Gastroesophageal sphincter (tissue), 4 donors: ENCODE measurements at regions not wholly inside any gene's neighbourhood (a gene's known extent, or its start where the extent isn't known, plus 50 kb on each side); places are given as distances from the start of the nearest gene placed in this dataset.

ENCODE experiments used
- ATAC-seq: fragments of 150-250 bp; one replicate; pipeline ENCODE4 v1.9.1; 2016; ENCODE audit warnings: mild to moderate bottlenecking, moderate library complexity
- H3K27ac ChIP-seq, 4 donors: fragments of 200-600 bp; sonication (generic) in 3 of 4; 1 replicate in 3 of 4; 2 replicates in 1 of 4; pipeline ENCODE4 v1.5.1; 2016 to 2019
- H3K27me3 ChIP-seq: fragments of 200-600 bp; sonication (generic); one replicate; pipeline ENCODE4 v1.5.1; 2019
- H3K36me3 ChIP-seq, 2 donors: fragments of 200-600 bp; sonication (generic); one replicate each; pipeline ENCODE4 v1.5.1; 2019; ENCODE audit warnings: control low read depth in 1 of 2
- H3K4me1 ChIP-seq, 3 donors: fragments of 200-600 bp; sonication (generic); 1 replicate in 2 of 3; 2 replicates in 1 of 3; pipeline ENCODE4 v1.5.1; 2016 to 2019; ENCODE audit warnings: control low read depth in 2 of 3
- H3K4me3 ChIP-seq, 2 donors: fragments of 200-600 bp; sonication (generic); one replicate each; pipeline ENCODE4 v1.5.1; 2019; ENCODE audit warnings: mild to moderate bottlenecking in 1 of 2, moderate library complexity in 1 of 2
- H3K9me3 ChIP-seq, 3 donors: fragments of 200-600 bp; sonication (generic); one replicate each; pipeline ENCODE4 v1.5.1; 2017 to 2019; ENCODE audit warnings: control low read depth in 2 of 3
- EP300 ChIP-seq: sonication (generic); formaldehyde crosslinking; IDR thresholded peaks from one replicate; pipeline ENCODE4 v1.6.1; 2017; ENCODE audit warnings: antibody characterized with exemption, mild to moderate bottlenecking
- POLR2A ChIP-seq, 2 donors: fragments of 450-650 bp; IDR thresholded peaks; one replicate each; pipeline ENCODE4 v1.6.1; 2017; ENCODE audit warnings: antibody characterized with exemption in 2 of 2, mild to moderate bottlenecking in 2 of 2, moderate library complexity in 1 of 2
- POLR2AphosphoS5 ChIP-seq: sonication (generic); formaldehyde crosslinking; IDR thresholded peaks from one replicate; pipeline ENCODE4 v1.6.1; 2017; ENCODE audit warnings: antibody characterized with exemption
- WGBS, 2 donors: methylation state at CpG; one replicate each; pipeline ENCODE4 v1.1.5; 2018; ENCODE audit warnings: low coverage in 1 of 2; 5-methylcytosine and 5-hydroxymethylcytosine counted together
- TF ChIP-seq, protein P1 (sequence below), 4 experiments: fragments of 200-600 bp in 2 of 4; fragments of 450-650 bp in 2 of 4; sonication (generic) in 1 of 4; IDR thresholded peaks; one replicate each; pipeline ENCODE4 v1.5.1; 2017 to 2019; ENCODE audit warnings: antibody characterized with exemption in 4 of 4, mild to moderate bottlenecking in 2 of 4, moderate library complexity in 2 of 4

DNA sequence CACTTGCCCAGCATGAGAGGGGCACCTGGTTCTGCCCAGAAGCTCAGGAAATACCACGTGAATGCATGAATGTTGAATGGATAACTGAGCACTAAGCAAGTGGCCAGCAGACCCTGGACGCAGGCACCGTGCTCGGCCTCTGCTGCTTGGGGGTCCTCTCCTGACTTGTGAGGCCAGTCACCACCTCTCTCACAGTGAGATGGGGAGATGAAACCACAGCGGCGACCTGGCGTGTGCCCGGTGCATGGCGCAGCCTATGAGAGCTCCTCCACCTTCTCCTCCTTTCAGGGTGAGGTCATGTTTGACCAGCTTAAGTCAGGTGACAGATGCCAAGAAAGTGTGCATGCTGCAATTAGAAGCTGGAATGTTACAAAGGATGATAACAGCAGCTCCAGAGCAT lies 75.5 kb downstream of the HMX1 start:
- 91% methylated on average over 4 of the region's 9 CpGs; no CpG with 5 or more reads in 1 of the 2 donors for WGBS, 2 donors
- Histone ChIP-seq H3K36me3 (no peaks in the 10 kb centered on the region), H3K4me1 (no peaks in the 10 kb centered on the region), H3K4me3 (no peak overlapping the region), H3K27me3 (peaks cover 38% of the 10 kb centered on the region), H3K27ac (no peak overlapping the region), H3K9me3 (no peaks in the 10 kb centered on the region)
- no peak for TF ChIP-seq EP300
- TF ChIP-seq, protein P1, sequence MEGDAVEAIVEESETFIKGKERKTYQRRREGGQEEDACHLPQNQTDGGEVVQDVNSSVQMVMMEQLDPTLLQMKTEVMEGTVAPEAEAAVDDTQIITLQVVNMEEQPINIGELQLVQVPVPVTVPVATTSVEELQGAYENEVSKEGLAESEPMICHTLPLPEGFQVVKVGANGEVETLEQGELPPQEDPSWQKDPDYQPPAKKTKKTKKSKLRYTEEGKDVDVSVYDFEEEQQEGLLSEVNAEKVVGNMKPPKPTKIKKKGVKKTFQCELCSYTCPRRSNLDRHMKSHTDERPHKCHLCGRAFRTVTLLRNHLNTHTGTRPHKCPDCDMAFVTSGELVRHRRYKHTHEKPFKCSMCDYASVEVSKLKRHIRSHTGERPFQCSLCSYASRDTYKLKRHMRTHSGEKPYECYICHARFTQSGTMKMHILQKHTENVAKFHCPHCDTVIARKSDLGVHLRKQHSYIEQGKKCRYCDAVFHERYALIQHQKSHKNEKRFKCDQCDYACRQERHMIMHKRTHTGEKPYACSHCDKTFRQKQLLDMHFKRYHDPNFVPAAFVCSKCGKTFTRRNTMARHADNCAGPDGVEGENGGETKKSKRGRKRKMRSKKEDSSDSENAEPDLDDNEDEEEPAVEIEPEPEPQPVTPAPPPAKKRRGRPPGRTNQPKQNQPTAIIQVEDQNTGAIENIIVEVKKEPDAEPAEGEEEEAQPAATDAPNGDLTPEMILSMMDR (IDR thresholded peaks at IDR 0.05), result no peak
- TF ChIP-seq POLR2A (IDR thresholded peaks at IDR 0.05), result no peak
- TF ChIP-seq POLR2AphosphoS5, result no peak
- no peak for ATAC-seq

DNA sequence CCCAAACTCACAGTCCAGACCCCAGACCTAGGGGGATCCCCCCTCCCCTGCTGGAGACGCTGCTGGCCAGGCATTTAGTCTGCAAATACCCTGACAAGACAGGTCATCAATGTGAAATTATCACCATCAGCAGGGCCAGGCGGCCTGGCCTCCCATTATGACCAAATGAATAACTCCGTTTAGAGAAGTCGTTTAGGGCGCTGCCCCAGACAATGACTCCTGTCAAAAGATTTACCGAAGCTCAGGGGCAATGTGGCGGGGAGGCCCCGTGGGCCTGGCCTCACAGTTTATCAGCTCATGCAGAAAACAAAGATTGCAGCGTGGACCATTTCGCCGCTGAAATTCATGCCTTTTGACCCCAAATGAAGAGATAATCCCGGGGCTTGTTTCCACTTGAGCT lies 76.5 kb downstream of the HMX1 start:
- Histone ChIP-seq H3K4me1 (no peaks in the 10 kb centered on the region), H3K27me3 (peaks cover 47% of the 10 kb centered on the region), H3K36me3 (no peaks in the 10 kb centered on the region), H3K4me3 (no peak overlapping the region), H3K9me3 (no peaks in the 10 kb centered on the region), H3K27ac (no peak overlapping the region)
- TF ChIP-seq EP300 (no peak), POLR2AphosphoS5 (no peak), POLR2A (IDR thresholded peaks at IDR 0.05) (no peak)
- TF ChIP-seq, protein P1 (IDR thresholded peaks at IDR 0.05), result no peak
- ATAC-seq, result no peak
- 0 to 22% methylated on average over 1 to 2 of the region's 12 CpGs for WGBS, 2 donors

DNA sequence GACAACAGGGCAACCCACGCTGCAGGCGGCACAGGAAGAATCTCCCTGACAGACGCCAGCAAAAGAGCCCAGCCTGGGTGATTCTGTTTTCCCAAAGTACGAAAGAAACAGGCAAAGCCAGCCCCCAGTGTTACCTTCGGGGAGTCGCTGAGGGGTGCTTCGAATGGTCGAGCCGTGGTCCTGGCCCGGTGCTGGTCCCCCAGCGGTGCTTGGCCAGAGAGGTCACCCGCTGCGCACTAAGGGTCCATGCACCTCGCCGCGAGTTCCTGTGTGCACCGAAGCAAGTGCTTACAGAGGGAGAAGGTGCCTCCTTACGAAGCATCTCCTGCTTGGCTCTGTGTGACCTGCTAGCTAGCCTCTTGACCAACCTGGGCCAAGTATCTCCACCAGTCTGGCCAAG lies 77.1 kb downstream of the HMX1 start:
- Histone ChIP-seq H3K4me3 (no peak overlapping the region), H3K9me3 (no peaks in the 10 kb centered on the region), H3K36me3 (no peaks in the 10 kb centered on the region), H3K27ac (no peak overlapping the region), H3K4me1 (no peaks in the 10 kb centered on the region), H3K27me3 (peaks cover 52% of the 10 kb centered on the region)
- no CpG with 5 or more reads among the region's 18 CpGs for WGBS, 2 donors
- TF ChIP-seq, protein P1 (IDR thresholded peaks at IDR 0.05), result no peak
- no peak for TF ChIP-seq POLR2AphosphoS5
- TF ChIP-seq EP300, result no peak
- no peak for TF ChIP-seq POLR2A (IDR thresholded peaks at IDR 0.05)
- ATAC-seq, result no peak

DNA sequence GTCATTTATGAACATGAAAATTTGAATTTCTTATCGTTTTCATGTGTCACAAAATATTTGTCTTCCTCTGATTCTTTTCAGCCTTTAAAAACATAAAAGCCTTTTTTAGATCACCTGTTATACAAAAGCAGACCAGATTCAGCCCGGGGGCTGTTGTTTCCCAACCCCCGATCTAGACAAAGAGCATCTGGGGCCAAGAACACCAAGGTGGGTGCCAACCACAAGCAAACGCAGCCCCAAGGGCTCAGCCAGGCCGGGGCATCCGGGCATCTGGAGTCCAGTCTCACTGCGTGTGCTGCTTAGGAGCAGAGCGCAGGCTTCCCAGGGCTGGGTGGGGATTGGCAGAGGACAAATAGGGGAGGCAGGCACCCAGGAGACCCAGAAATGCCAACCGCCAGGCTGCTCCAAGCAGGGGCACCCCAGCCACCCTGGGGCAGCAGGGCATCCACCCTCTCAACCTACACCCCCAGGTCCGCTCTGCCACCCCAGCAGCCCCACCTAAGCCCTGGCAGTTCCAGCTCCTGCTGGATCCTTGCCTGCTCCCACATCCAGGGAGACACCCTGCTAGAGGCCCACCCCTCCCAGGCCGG lies 78.0 kb downstream of the HMX1 start:
- whole genome bisulfite sequencing, 2 donors, result 67 to 75% methylated on average over 3 to 4 of the region's 11 CpGs
- no peak overlapping the region for H3K4me3 ChIP-seq
- no peaks in the 10 kb centered on the region for H3K9me3 ChIP-seq
- H3K36me3 ChIP-seq, result no peaks in the 10 kb centered on the region
- TF ChIP-seq, protein P1 (IDR thresholded peaks at IDR 0.05), result no peak
- TF ChIP-seq EP300 (no peak), POLR2A (IDR thresholded peaks at IDR 0.05) (no peak), POLR2AphosphoS5 (no peak)
- no peaks in the 10 kb centered on the region for H3K4me1 ChIP-seq
- H3K27me3 ChIP-seq, result peaks cover 60% of the 10 kb centered on the region
- H3K27ac ChIP-seq, result no peak overlapping the region
- no peak for ATAC-seq

DNA sequence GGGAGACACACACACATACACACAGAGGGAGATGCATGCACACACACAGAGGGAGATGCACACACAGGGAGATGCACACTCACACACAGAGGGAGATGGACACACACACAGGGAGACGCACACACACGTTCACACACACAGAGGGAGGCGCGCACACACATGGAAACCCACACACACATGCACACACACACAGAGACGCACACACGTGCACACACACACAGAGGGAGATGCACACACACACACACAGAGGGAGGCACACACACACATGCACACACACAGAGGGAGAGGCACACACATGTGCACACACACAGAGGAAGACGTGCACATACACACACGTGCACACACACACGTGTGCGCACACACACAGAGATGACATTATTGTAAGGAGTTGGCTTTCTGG lies 79.1 kb downstream of the HMX1 start:
- H3K4me3 ChIP-seq, result no peak overlapping the region
- no peak overlapping the region for H3K27ac ChIP-seq
- no peaks in the 10 kb centered on the region for H3K9me3 ChIP-seq
- H3K27me3 ChIP-seq, result peaks cover 71% of the 10 kb centered on the region
- ATAC-seq, result no peak
- no peak for TF ChIP-seq EP300
- H3K36me3 ChIP-seq, result no peaks in the 10 kb centered on the region
- WGBS, 2 donors, result 73 to 85% methylated on average over 4 to 7 of the region's 10 CpGs
- no peaks in the 10 kb centered on the region for H3K4me1 ChIP-seq
